ENCODE measurements at regions not wholly inside any gene's neighbourhood (a gene's known extent, or its start where the extent isn't known, plus 50 kb on each side); places are given as distances from the start of the nearest gene placed in this dataset.

DNA sequence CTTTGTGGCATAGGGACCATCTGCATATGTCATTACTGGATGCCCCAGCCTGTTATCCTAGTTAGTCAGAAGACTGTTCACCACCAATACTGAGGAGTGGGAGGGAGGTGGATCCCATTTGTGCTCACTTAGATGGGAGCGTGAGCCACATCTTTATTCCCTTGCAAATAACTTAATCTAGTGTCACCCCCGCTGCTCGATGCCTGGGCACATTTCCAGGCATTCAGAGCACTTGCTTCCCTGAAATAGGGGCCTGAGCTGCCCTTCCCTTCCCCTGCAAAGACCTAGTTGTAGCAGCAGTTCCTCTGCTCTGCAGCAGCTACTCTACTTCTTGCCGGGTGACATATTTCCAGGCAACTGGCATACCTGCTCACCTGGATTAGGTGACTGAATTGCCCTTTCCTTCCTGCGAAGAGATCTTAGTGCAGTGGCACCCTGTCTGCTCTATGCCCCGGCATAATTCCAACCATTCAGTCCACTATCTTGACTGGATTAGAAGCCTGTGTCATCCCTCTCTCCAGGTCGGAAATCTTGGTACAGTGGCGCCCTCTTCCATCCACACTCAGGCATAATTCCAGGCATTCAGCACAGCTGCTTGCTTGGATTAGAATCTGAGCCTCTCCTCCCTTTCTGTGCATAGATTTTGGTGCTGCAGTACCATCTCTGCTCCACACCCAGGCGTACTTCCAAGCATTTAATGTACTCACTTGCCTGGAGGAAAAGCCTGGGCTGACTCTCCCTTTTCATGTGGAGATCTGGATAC is 1389.1 kb upstream of the TMEFF2 start:
- Histone ChIP-seq H3K27ac (no peak overlapping the region), H3K4me1 (ENCODE audit: insufficient read depth) (no peaks in the 10 kb centered on the region), H3K79me2 (no peaks in the 10 kb centered on the region), H3K36me3 (replicated peaks; ENCODE audit: insufficient read depth, low read depth) (no peaks in the 10 kb centered on the region), H3K27me3 (no peaks in the 10 kb centered on the region), H4K20me1 (ENCODE audit: insufficient read depth, poor library complexity, severe bottlenecking) (no peaks in the 10 kb centered on the region), H3K9me2 (replicated peaks; ENCODE audit: insufficient read depth) (no peaks in the 10 kb centered on the region), H3K4me3 (no peak overlapping the region), H3K9me3 (ENCODE audit: low read depth) (no peaks in the 10 kb centered on the region), H3K4me2 (no peak overlapping the region), H2AFZ (no peak overlapping the region)
- 78% methylated on average over 9 of the region's 9 CpGs for WGBS (ENCODE audit: low lambda C conversion rate, missing lambda C conversion rate)
- TF ChIP-seq EZH2phosphoT487 (IDR thresholded peaks at IDR 0.05; ENCODE audit: low read depth, severe bottlenecking, unreplicated experiment) (no peak), EZH2 (IDR thresholded peaks at IDR 0.05; ENCODE audit: borderline replicate concordance) (no peak)
- TF ChIP-seq, protein P1, sequence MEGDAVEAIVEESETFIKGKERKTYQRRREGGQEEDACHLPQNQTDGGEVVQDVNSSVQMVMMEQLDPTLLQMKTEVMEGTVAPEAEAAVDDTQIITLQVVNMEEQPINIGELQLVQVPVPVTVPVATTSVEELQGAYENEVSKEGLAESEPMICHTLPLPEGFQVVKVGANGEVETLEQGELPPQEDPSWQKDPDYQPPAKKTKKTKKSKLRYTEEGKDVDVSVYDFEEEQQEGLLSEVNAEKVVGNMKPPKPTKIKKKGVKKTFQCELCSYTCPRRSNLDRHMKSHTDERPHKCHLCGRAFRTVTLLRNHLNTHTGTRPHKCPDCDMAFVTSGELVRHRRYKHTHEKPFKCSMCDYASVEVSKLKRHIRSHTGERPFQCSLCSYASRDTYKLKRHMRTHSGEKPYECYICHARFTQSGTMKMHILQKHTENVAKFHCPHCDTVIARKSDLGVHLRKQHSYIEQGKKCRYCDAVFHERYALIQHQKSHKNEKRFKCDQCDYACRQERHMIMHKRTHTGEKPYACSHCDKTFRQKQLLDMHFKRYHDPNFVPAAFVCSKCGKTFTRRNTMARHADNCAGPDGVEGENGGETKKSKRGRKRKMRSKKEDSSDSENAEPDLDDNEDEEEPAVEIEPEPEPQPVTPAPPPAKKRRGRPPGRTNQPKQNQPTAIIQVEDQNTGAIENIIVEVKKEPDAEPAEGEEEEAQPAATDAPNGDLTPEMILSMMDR (IDR thresholded peaks at IDR 0.05; ENCODE audit: poor library complexity): peak; percentile 27
- DNase-seq (ENCODE audit: low spot score): peak; percentile 23

GRCh38 chr2:193581807-193582206 is 1387.1 kb upstream of the TMEFF2 start:
- Histone ChIP-seq H3K27ac (no peak overlapping the region), H3K9me2 (replicated peaks; ENCODE audit: insufficient read depth) (no peaks in the 10 kb centered on the region), H4K20me1 (ENCODE audit: insufficient read depth, poor library complexity, severe bottlenecking) (no peaks in the 10 kb centered on the region), H3K4me3 (no peak overlapping the region), H3K27me3 (no peaks in the 10 kb centered on the region), H2AFZ (no peak overlapping the region), H3K79me2 (no peaks in the 10 kb centered on the region), H3K9me3 (ENCODE audit: low read depth) (no peaks in the 10 kb centered on the region), H3K36me3 (replicated peaks; ENCODE audit: insufficient read depth, low read depth) (no peaks in the 10 kb centered on the region), H3K4me2 (no peak overlapping the region), H3K4me1 (ENCODE audit: insufficient read depth) (no peaks in the 10 kb centered on the region)
- 85% methylated on average over 1 of the region's 1 CpG for WGBS (ENCODE audit: low lambda C conversion rate, missing lambda C conversion rate)
- no peak for TF ChIP-seq EZH2phosphoT487 (IDR thresholded peaks at IDR 0.05; ENCODE audit: low read depth, severe bottlenecking, unreplicated experiment)
- DNase-seq (ENCODE audit: low spot score): no peak

- TF ChIP-seq, protein P1 (IDR thresholded peaks at IDR 0.05; ENCODE audit: poor library complexity): no peak
- TF ChIP-seq EZH2phosphoT487 (IDR thresholded peaks at IDR 0.05; ENCODE audit: low read depth, severe bottlenecking, unreplicated experiment) (no peak), EZH2 (IDR thresholded peaks at IDR 0.05; ENCODE audit: borderline replicate concordance) (no peak)
These were observed 1385.6 kb upstream of the TMEFF2 start for GRCh38 chr2:193580176-193580950.

GRCh38 chr2:193566886-193567285 is 1372.2 kb upstream of the TMEFF2 start:
- H3K36me3 ChIP-seq (replicated peaks; ENCODE audit: insufficient read depth, low read depth): no peaks in the 10 kb centered on the region
- no peak for DNase-seq (ENCODE audit: low spot score)
- TF ChIP-seq EZH2phosphoT487 (IDR thresholded peaks at IDR 0.05; ENCODE audit: low read depth, severe bottlenecking, unreplicated experiment) (no peak), EZH2 (IDR thresholded peaks at IDR 0.05; ENCODE audit: borderline replicate concordance) (no peak)
- TF ChIP-seq, protein P1 (IDR thresholded peaks at IDR 0.05; ENCODE audit: poor library complexity): no peak
- no peaks in the 10 kb centered on the region for H3K27me3 ChIP-seq
- H3K4me2 ChIP-seq: no peak overlapping the region
- H2AFZ ChIP-seq: no peak overlapping the region
- 95% methylated on average over 2 of the region's 2 CpGs for WGBS (ENCODE audit: low lambda C conversion rate, missing lambda C conversion rate)
- H3K9me2 ChIP-seq (replicated peaks; ENCODE audit: insufficient read depth): no peaks in the 10 kb centered on the region
- no peak overlapping the region for H3K4me3 ChIP-seq
- H3K9me3 ChIP-seq (ENCODE audit: low read depth): no peaks in the 10 kb centered on the region
- no peak overlapping the region for H3K27ac ChIP-seq
- no peaks in the 10 kb centered on the region for H4K20me1 ChIP-seq (ENCODE audit: insufficient read depth, poor library complexity, severe bottlenecking)
- H3K79me2 ChIP-seq: peaks cover 3% of the 10 kb centered on the region
- H3K4me1 ChIP-seq (ENCODE audit: insufficient read depth): no peaks in the 10 kb centered on the region

More at GRCh38 chr2:193580176-193580950, 1385.6 kb upstream of the TMEFF2 start:
- H3K4me2 ChIP-seq: no peak overlapping the region
- H3K27ac ChIP-seq: no peak overlapping the region
- H3K4me1 ChIP-seq (ENCODE audit: insufficient read depth): no peaks in the 10 kb centered on the region
- no peaks in the 10 kb centered on the region for H3K9me2 ChIP-seq (replicated peaks; ENCODE audit: insufficient read depth)
- no peaks in the 10 kb centered on the region for H4K20me1 ChIP-seq (ENCODE audit: insufficient read depth, poor library complexity, severe bottlenecking)
- H2AFZ ChIP-seq: no peak overlapping the region
- H3K9me3 ChIP-seq (ENCODE audit: low read depth): no peaks in the 10 kb centered on the region
- no peak overlapping the region for H3K4me3 ChIP-seq
- DNase-seq (ENCODE audit: low spot score): no peak
- 97% methylated on average over 21 of the region's 21 CpGs for WGBS (ENCODE audit: low lambda C conversion rate, missing lambda C conversion rate)
- H3K36me3 ChIP-seq (replicated peaks; ENCODE audit: insufficient read depth, low read depth): no peaks in the 10 kb centered on the region
- H3K79me2 ChIP-seq: no peaks in the 10 kb centered on the region
- no peaks in the 10 kb centered on the region for H3K27me3 ChIP-seq

Data from hepatocyte (in vitro differentiated cells).